PC-3 (cell line): ENCODE measurements at regions not wholly inside any gene's neighbourhood (a gene's known extent, or its start where the extent isn't known, plus 50 kb on each side); places are given as distances from the start of the nearest gene placed in this dataset.
"Not testable (repeated sequence)": the region's sequence is repeated elsewhere in the genome, so short reads cannot be mapped to it uniquely, and the experiment has no call there.

Experiments
- ATAC-seq: fragments of 200-7000 bp; cut with Tn5 transposase; 2 replicates; pipeline ENCODE4 v1.9.1; 2020; ENCODE audit warnings: mild to moderate bottlenecking, moderate library complexity
- BruUV-seq: library from RNA; stranded (reverse); fragments of 400-500 nt; replicated peaks from 2 replicates; lab custom pipeline; 2021; lab: Mats Ljungman, UMichigan
- CTCF ChIA-PET: fragments of 300-600 bp; sonication (Branson Sonifier 250); formaldehyde crosslinking; loops from one replicate; lab custom pipeline; 2022; ENCODE audit warnings: antibody characterized with exemption; lab: Charles Lee
- POLR2A ChIA-PET: fragments of 300-600 bp; sonication (Branson Sonifier 250); formaldehyde crosslinking; loops from one replicate; lab custom pipeline; 2022; ENCODE audit warnings: antibody characterized with exemption; ENCODE audit not compliant: unreplicated experiment; lab: Charles Lee
- DNase-seq: peaks from one replicate; pipeline ENCODE4 v3.0.0-alpha.2; 2015
- H2AFZ ChIP-seq: fragments of 300-600 bp; sonication (generic); 2 replicates; pipeline ENCODE4 v1.6.0; 2016; ENCODE audit warnings: antibody characterized with exemption, low read length
- H3F3A ChIP-seq: fragments of 300-600 bp; sonication (generic); one replicate; pipeline ENCODE4 v1.6.0; 2017; ENCODE audit warnings: antibody characterized with exemption, low read length, control low read depth, mild to moderate bottlenecking; ENCODE audit not compliant: unreplicated experiment
- H3K27ac ChIP-seq: fragments of 300-600 bp; sonication (generic); 2 replicates; pipeline ENCODE4 v1.5.1; 2016; ENCODE audit warnings: mild to moderate bottlenecking, low read length
- H3K27me3 ChIP-seq: fragments of 300-600 bp; sonication (generic); 2 replicates; pipeline ENCODE4 v1.6.1; 2016; ENCODE audit warnings: low read length, mixed read lengths
- H3K36me3 ChIP-seq: fragments of 300-600 bp; sonication (generic); 2 replicates; pipeline ENCODE4 v1.6.1; 2016; ENCODE audit warnings: low read depth, mixed run types, low read length, mixed read lengths
- H3K4me1 ChIP-seq: fragments of 300-600 bp; sonication (generic); 2 replicates; pipeline ENCODE4 v1.5.1; 2016; ENCODE audit warnings: low read length; ENCODE audit not compliant: insufficient read depth
- H3K4me2 ChIP-seq: fragments of 300-600 bp; sonication (generic); 2 replicates; pipeline ENCODE4 v1.6.0; 2016; ENCODE audit warnings: low read length
- H3K4me3 ChIP-seq: fragments of 300-600 bp; sonication (generic); 2 replicates; pipeline ENCODE4 v1.5.1; 2016; ENCODE audit warnings: mild to moderate bottlenecking, low read length, mixed read lengths
- H3K79me2 ChIP-seq: fragments of 300-600 bp; sonication (generic); 2 replicates; pipeline ENCODE4 v1.6.1; 2017; ENCODE audit warnings: low read length, mixed read lengths
- H3K9ac ChIP-seq: fragments of 300-600 bp; sonication (generic); 2 replicates; pipeline ENCODE4 v1.6.0; 2016; ENCODE audit warnings: mild to moderate bottlenecking, low read length
- H3K9me2 ChIP-seq: fragments of 300-600 bp; sonication (generic); replicated peaks from 2 replicates; pipeline ENCODE4 v1.6.1; 2016; ENCODE audit warnings: mixed run types, low read length, mixed read lengths
- H3K9me3 ChIP-seq: fragments of 300-600 bp; sonication (generic); 2 replicates; pipeline ENCODE4 v1.6.1; 2016; ENCODE audit warnings: low read length, mixed read lengths
- H4K20me1 ChIP-seq: fragments of 300-600 bp; sonication (generic); 2 replicates; pipeline ENCODE4 v1.6.1; 2016; ENCODE audit warnings: low read length, mixed read lengths
- EZH2 ChIP-seq: fragments of 300-600 bp; sonication (generic); IDR thresholded peaks from one replicate; pipeline ENCODE4 v1.6.1; 2017; ENCODE audit warnings: antibody characterized with exemption, mild to moderate bottlenecking, low read length; ENCODE audit not compliant: unreplicated experiment
- EZH2phosphoT487 ChIP-seq: fragments of 300-600 bp; sonication (generic); IDR thresholded peaks from 2 replicates; pipeline ENCODE4 v1.6.1; 2018; ENCODE audit warnings: mild to moderate bottlenecking, antibody characterized with exemption, low read length, borderline replicate concordance
- intact Hi-C: fragments of 100-400 bp; cut with micrococcal nuclease; formaldehyde crosslinking; loops from 2 replicates; pipeline ENCODE4 v1.9.0; 2023
- TF ChIP-seq, protein P1 (sequence below): fragments of 300-600 bp; sonication (generic); conservative IDR thresholded peaks from 2 replicates; pipeline ENCODE4 v1.5.1; 2017; ENCODE audit warnings: antibody characterized with exemption, low read depth, mild to moderate bottlenecking, low read length

DNA sequence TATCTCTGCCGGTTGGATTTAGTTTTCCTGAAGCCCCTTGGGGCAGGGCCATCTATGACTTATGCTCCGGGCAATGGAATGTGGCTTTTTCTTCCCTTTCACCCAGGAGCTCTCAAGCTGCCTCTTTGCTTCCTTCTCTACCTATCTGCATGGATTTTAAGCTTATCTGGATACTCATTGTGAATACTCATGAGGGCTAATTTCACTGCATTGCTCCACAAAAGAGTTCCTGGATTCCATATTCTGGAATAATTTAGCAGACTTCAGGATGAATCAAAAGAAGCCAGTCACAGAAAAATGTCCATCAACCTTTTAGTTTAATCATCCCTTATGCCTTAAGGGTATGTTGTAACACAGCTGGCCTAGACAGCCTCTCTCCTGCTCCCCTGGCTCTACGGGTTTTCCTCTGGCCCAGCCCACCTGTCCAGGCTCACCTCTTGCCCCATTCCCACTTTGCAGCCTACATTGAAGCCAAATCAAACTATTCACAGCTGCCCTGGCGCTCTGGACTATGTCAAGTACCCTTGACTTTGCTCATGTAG, 122.8 kb upstream of the RMDN2 start:
- H3K4me2 ChIP-seq, result peak overlapping the region; percentile 70
- no peaks in the 10 kb centered on the region for H3F3A ChIP-seq
- peaks cover 41% of the 10 kb centered on the region for H3K4me1 ChIP-seq
- ATAC-seq (peak; percentile 48), DNase-seq (peak; percentile 85)
- H2AFZ ChIP-seq, result 0 out of 2 replicates have a peak overlapping the region, but pooled peaks have one; percentile 26
- peak overlapping the region; percentile 44 for H3K4me3 ChIP-seq
- peak overlapping the region; percentile 89 for H3K27ac ChIP-seq
- intact Hi-C loops, result loop anchor here (2.0 to 5.0 kb wide), 4 partner anchors 21 to 330 kb away; partner anchors contain the start of gene CDC42EP3
- no peaks in the 10 kb centered on the region for H4K20me1 ChIP-seq
- TF ChIP-seq EZH2 (no peak), EZH2phosphoT487 (no peak)
- TF ChIP-seq, protein P1, sequence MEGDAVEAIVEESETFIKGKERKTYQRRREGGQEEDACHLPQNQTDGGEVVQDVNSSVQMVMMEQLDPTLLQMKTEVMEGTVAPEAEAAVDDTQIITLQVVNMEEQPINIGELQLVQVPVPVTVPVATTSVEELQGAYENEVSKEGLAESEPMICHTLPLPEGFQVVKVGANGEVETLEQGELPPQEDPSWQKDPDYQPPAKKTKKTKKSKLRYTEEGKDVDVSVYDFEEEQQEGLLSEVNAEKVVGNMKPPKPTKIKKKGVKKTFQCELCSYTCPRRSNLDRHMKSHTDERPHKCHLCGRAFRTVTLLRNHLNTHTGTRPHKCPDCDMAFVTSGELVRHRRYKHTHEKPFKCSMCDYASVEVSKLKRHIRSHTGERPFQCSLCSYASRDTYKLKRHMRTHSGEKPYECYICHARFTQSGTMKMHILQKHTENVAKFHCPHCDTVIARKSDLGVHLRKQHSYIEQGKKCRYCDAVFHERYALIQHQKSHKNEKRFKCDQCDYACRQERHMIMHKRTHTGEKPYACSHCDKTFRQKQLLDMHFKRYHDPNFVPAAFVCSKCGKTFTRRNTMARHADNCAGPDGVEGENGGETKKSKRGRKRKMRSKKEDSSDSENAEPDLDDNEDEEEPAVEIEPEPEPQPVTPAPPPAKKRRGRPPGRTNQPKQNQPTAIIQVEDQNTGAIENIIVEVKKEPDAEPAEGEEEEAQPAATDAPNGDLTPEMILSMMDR, result no peak
- H3K27me3 ChIP-seq, result no peaks in the 10 kb centered on the region
- H3K9ac ChIP-seq, result peak overlapping the region; percentile 42
- H3K9me3 ChIP-seq, result no peaks in the 10 kb centered on the region
- no peaks in the 10 kb centered on the region for H3K36me3 ChIP-seq
- no peaks in the 10 kb centered on the region for H3K9me2 ChIP-seq
- CTCF ChIA-PET, result no interaction called here
- H3K79me2 ChIP-seq, result no peaks in the 10 kb centered on the region
- BruUV-seq, result no TSS peak
- POLR2A ChIA-PET, result no interaction called here

DNA sequence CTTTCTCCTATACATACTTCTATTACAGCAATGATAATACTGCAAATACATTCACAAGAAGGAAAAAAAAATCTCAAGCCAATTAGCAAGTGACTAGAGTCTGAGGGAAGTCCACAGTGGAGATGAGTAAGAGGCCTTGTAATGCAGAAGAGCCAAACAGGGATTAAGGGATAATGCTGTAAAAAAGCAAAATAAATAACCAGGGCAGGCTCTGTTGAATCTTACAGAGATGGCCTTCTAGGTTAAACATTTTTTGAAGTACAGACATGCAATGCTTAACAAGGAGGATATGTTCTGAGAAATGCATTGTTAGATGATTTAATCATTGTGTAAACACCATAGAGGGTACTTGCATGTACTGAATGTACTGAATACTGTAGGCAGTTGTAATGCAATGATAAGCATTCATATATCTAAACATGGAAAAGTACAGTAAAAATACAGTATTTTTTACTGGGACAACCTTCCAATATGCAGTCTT, 122.1 kb upstream of the RMDN2 start:
- peak; percentile 95 for ATAC-seq
- H3K27me3 ChIP-seq, result no peaks in the 10 kb centered on the region
- no peak for TF ChIP-seq EZH2
- TF ChIP-seq EZH2phosphoT487, result no peak
- TF ChIP-seq, protein P1, result no peak
- no peaks in the 10 kb centered on the region for H4K20me1 ChIP-seq
- no peaks in the 10 kb centered on the region for H3F3A ChIP-seq
- H3K4me2 ChIP-seq, result peak overlapping the region; percentile 70
- DNase-seq, result peak; percentile 91
- no peaks in the 10 kb centered on the region for H3K9me3 ChIP-seq
- peak overlapping the region; percentile 44 for H3K4me3 ChIP-seq
- POLR2A ChIA-PET, result no interaction called here
- H3K4me1 ChIP-seq, result peaks cover 41% of the 10 kb centered on the region
- no peaks in the 10 kb centered on the region for H3K36me3 ChIP-seq
- peak overlapping the region; percentile 42 for H3K9ac ChIP-seq
- no peaks in the 10 kb centered on the region for H3K79me2 ChIP-seq
- H3K27ac ChIP-seq, result peak overlapping the region; percentile 89
- CTCF ChIA-PET, result no interaction called here
- no TSS peak for BruUV-seq
- intact Hi-C loops, result loop anchor here (1.0 to 5.0 kb wide), 5 partner anchors 22 to 331 kb away; partner anchors contain the start of gene CDC42EP3
- no peak overlapping the region for H2AFZ ChIP-seq
- no peaks in the 10 kb centered on the region for H3K9me2 ChIP-seq

DNA sequence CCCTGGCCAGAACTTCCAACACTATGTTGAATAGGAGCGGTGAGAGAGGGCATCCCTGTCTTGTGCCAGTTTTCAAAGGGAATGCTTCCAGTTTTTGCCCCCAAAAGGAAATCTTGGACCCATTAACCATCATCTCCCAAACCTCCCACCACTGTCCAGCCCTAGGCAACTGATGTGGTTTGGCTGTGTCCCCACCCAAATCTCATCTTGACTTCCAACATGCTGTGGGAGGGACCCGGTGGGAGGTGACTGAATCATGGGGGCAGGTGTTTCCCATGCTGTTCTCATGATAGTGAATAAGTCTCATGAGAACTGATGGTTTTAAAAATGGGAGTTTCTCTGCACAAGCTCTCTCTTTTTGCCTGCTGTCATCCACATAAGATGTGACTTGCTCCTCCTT, 119.1 kb upstream of the RMDN2 start:
- H3K4me1 ChIP-seq, result peaks cover 34% of the 10 kb centered on the region
- H3K9me3 ChIP-seq, H3K9me2 ChIP-seq, H3K27me3 ChIP-seq, CTCF ChIA-PET, H2AFZ ChIP-seq, H3K36me3 ChIP-seq, H3F3A ChIP-seq, H3K9ac ChIP-seq, BruUV-seq, H4K20me1 ChIP-seq, H3K4me2 ChIP-seq, DNase-seq, intact Hi-C loops, H3K27ac ChIP-seq, H3K4me3 ChIP-seq, ATAC-seq, POLR2A ChIA-PET, H3K79me2 ChIP-seq: not testable (repeated sequence)
